Upper lobe of left lung (tissue), 4 donors: ENCODE measurements at regions not wholly inside any gene's neighbourhood (a gene's known extent, or its start where the extent isn't known, plus 50 kb on each side); places are given as distances from the start of the nearest gene placed in this dataset.

Experiments
- POLR2A ChIP-seq, 4 donors: fragments of 450-650 bp; IDR thresholded peaks; one replicate each; pipeline ENCODE4 v1.5.1; 2016 to 2017; ENCODE audit warnings: antibody characterized with exemption in 4 of 4, mild to moderate bottlenecking in 2 of 4
- POLR2AphosphoS5 ChIP-seq, 2 donors: sonication (generic); formaldehyde crosslinking; IDR thresholded peaks; one replicate each; pipeline ENCODE4 v1.5.1; 2017; ENCODE audit warnings: antibody characterized with exemption in 2 of 2

- TF ChIP-seq POLR2A (IDR thresholded peaks at IDR 0.05) (no peak), POLR2AphosphoS5 (IDR thresholded peaks at IDR 0.05) (no peak)
These were observed 270.6 kb downstream of the PCDH20 start for GRCh38 chr13:61144834-61145593.
